HG03108 (cell line): ENCODE measurements at regions not wholly inside any gene's neighbourhood (a gene's known extent, or its start where the extent isn't known, plus 50 kb on each side); places are given as distances from the start of the nearest gene placed in this dataset.
A peak's percentile ranks its signal among the peaks of the same experiment; 100 is the strongest.
"Not testable (repeated sequence)": the region's sequence is repeated elsewhere in the genome, so short reads cannot be mapped to it uniquely, and the experiment has no call there.

Source experiments
- ATAC-seq: cut with Tn5 transposase; IDR thresholded peaks from one replicate; pipeline ENCODE4 v1.9.1; 2021; ENCODE audit warnings: moderate library complexity; ENCODE audit not compliant: unreplicated experiment

DNA sequence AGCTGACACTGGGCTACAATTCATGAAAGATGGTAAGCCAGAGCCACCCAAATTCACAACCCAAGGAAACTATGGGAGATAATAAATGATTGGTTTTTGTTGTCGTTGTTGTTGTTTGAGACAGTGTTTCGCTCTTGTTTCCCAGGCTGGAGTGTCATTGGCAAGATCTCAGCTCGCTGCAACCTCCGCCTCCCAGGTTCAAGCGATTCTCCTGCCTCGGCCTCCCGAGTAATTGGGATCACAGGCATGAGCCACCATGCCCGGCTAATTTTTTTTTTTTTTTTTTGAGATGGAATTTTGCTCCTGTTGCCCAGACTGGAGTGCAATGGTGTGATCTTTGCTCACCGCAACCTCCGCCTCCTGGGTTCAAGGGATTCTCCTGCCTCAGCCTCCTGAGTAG lies 65.9 kb upstream of the METTL9 start:
- ATAC-seq = not testable (repeated sequence)

DNA sequence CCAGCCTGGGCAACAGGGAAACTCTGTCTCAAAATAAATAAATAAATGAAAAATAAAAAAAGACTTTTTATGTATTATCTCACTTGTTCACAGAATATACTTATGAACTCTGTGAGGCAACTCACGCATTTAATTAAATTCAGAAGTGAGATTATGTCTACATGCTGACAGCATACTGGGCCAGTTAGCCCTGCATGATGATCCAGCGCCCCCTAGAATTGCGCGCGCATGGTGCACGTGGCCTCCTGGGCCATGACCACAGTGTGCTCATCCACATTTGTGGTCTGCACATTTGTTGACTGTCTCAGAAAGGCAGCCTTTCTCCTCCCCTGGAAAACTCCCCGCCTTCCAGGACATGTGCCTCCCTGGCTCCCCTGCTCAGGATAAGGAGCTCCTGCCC lies 64.8 kb upstream of the METTL9 start:
- not testable (repeated sequence) for ATAC-seq

DNA sequence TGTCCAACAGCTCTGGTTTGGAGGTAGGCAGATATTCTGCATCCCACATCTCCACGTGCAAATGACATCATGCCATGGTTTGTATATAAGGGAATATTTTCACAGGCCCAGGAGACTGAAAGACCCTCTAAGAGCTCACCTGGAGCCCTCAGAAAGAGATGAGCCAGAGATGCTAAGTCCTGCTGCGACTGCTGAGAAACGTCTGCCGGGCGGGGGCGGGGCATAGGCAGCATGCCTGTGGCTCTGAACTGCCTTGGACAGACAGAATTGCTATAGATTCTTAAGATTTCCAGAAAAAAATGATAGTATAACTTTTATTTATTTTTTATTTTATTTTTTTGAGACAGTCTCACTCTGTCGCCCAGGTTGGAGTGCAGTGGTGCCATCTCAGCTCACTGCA lies 64.2 kb upstream of the METTL9 start:
- ATAC-seq = not testable (repeated sequence)

DNA sequence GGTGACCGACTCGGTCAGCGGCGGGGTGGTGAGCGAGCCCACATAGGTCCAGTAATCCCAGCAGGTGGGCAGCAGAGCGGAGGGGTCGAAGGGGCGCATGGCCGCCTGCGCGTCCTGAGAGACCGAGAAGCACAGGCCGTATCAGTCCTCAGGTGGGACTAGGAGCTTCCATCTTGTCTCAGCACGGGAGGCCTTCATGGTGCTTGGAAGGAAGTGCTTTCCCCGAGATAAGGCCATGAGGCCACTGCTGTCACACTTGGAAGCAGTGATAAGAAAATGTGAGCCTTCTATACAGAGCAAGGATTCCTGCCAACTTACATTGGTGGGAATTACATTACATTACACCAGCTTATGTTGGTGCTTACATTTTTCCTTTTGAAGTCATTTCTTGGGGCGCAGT lies 62.6 kb upstream of the METTL9 start:
- not testable (repeated sequence) for ATAC-seq

DNA sequence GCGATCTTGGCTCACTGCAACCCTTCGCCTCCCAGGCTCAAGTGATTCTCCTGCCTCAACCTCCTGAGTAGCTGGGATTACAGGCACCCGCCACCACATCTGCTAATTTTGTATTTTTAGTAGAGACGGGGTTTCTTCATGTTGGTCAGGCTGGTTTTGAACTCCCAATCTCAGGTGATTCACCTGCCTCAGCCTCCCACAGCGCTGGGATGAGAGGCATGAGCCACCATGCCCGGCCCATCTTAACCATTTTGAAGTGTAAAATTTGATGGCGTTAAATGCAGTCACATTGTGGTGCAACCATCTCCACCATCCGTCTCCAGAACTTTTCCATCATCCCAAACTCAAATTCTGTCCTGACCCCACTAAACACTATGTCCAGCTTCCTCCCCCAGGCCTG lies 61.8 kb upstream of the METTL9 start:
- not testable (repeated sequence) for ATAC-seq

DNA sequence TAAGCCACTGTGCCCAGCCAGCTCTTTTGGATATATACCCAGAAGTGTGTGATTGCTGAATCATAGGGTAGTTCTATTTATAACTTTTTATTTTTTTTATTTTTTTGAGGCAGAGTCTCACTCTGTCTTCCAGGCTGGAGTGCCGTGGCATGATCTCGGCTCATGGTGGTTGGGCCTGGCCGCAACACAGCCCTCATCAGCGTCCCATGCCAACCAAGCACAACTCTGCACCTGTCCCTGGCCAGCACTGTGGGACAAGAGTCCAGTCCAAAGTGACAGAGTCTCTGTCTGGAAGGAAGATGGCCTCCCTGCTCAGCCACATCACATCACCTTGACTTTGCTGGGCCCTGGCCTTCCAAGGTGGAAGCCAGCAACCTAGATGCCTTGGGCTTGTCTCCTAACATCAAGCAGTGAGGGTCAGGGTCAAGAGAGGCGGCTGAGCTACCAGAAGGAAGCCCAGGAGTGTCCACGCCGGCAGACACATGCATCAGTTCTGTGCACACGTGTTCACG lies 60.2 kb upstream of the METTL9 start:
- not testable (repeated sequence) for ATAC-seq

DNA sequence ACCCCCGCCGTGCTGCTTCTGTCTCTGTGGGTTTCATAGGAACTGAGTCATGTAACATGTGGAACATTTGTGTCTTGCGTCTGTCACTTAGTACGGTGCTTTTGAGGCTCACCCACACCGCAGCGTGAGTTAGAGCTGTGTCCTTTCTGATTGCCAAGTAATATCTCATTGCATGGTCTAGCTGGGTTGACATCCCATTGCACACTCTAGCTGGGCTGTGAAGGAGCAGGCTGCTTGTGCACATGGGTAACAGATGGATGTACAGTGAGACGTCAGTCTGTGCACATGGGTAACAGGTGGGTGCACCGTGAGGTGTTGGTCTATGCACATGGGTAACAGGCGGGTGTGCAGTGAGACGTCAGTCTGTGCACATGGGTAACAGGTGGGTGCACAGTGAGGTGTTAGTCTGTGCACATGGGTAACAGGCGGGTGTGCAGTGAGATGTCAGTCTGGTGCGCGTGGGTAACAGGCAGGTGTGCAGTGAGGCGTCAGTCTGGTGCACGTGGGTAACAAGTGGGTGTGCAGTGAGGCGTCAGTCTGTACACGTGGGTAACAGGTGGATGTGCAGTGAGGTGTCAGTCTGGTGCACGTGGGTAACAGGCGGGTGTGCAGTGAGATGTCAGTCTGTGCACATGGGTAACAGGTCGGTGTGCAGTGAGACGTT lies 58.5 kb upstream of the METTL9 start:
- ATAC-seq = peak; percentile 54

DNA sequence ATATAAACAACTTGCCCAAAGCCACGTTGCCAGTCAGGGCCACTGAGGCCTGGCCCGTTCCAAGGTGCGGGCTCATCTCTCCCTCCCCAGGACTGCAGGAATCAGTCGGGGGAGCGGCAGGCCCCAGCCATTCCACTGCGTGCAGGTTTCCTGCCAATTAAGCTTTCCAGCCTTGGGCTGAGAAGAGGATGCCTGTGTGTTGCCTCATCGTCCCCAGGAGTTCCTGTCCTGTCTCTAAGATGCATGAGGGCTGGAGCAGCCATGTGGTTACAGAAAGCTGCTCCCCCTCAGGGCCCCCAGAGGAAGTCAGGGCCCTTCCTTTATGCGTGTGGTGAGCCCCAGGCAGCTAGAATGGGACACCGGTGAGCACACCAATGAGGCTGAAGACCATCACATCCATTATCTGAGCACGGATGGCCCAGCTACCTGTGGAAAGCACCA lies 57.7 kb upstream of the METTL9 start:
- peak; percentile 56 for ATAC-seq

DNA sequence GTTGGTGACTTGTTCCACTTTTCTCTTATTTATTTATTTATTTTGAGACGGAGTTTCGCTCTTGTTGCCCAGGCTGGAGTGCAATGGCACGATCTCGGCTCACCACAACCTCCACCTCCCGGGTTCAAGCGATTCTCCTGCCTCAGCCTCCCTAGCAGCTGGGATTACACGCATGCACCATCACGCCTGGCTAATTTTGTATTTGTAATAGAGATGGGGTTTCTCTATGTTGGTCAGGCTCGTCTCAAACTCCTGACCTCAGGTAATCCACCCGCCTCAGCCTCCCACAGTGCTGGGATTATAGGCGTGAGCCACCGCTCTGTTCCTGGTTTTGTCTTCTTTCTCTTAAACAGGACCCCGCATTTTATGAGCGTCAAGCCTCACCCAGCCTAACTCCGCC lies 57.3 kb upstream of the METTL9 start:
- not testable (repeated sequence) for ATAC-seq

DNA sequence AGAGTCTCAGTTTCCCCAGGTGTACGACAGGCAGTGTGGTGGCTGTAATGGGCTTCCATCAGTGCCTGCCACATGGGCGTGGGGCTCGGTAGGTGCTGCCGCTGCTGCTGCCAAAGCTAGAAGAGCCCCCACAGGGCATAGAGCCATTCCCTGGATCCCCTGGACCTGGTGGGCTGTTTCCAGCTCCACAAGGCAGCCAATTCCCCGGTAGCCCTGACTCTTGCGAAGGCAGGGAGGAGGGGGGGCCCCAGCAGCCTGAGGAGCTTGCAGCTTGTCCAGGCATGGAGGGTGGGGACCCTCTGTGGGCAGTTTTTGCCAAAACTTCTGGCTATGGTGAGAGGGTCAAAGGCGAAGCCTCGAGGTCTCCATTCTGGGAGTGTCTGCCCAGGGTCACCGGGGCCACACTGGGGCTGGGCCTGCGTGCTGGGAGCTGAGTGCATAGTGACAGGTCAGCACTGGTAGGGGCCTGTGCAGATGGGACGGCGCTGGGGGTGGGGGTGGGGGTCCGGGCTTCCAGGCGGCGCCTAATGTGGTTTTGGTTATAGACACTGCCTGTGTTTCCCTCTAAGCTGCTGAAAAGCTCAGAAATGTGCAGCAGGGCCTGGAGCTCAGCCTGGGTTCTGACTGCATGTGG lies 56.8 kb upstream of the METTL9 start:
- ATAC-seq = not testable (repeated sequence)

DNA sequence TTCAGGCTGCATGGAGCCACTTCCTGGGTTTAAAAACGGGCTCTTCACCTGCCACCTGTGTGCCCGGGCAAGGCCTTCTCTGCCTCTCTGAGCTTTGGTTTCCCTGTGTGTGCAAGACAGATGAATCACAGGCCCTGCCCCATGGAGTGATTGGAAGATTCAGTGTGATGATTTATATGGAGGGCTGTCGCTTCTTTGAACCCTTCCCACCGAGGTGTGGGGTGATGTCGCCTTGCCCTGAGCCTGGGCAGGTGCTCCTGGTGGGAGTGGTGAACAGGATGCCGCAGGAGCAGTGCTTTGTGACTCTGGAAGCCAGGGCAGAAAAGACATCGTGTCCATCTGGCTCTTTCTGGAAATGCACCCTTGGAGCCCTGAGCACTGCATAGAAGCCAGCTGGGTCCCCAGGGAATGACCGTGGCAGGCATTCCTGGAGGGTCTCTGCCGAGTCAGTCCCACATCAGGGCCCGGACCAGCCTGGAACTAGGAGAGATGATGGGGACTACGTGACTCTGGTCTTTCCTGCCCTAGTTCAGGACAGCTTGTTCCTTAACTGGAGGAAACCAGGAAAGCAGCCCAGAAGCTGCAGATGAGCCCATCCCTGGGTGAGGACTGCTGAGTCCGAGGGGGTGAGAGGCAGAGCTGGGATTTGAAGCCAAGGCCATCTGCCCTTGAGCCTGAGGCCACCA lies 56.1 kb upstream of the METTL9 start:
- not testable (repeated sequence) for ATAC-seq

DNA sequence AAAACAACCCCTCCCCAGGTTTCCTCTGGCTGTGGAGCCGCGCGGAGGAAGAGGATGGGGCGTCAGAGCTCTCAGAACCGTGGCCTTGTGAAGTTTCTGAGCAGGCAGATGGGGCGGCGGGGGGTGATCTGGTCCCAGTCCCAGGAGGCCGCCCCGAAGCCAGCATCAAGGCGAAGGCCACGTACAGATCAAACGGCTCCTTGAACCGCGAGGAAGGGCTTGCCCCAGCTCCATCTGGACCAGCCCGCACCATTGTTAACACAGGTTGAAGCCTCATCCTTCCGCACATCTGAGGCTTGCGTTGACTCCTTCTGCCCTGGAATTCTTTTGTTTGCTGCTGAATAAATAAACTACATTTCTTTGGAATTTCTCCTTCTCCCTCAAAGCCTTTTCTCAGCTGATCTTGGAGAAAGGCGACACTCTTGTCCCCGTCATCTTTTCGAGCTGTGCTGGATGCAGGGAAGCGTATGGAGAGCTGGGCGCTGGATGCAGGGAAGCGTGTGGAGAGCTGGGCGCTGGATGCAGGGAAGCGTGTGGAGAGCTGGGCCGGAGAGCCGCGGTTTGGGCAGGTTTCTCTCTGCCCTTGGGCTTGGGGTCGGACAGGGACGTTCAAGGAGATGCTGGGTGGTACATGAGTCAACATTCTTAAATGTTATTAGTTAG lies 53.6 kb upstream of the METTL9 start:
- ATAC-seq = not testable (repeated sequence)

DNA sequence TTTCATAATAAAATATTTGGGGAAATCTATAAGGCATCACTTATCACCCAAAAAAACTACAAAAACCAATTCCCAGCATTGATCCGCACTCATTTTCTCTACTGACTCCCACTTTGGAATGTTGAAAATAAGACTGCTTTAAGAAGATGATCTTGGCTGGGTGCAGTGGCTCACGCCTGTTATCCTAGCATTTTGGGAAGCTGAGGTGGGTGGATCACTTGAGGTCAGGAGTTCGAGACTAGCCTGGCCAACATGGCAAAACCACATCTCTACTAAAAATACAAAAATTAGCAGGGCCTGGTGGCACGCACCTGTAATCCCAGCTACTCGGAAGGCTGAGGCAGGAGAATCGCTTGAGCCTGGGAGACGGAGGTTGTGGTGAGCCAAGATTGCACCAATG lies 50.0 kb upstream of the METTL9 start:
- ATAC-seq = not testable (repeated sequence)
